Stimulated activated CD8-positive, alpha-beta memory T cell treated with anti-CD3 and anti-CD28 coated beads, Interleukin-7, amount 100 ng/mL, for 1 hour (primary cell): ENCODE measurements at regions not wholly inside any gene's neighbourhood (a gene's known extent, or its start where the extent isn't known, plus 50 kb on each side); places are given as distances from the start of the nearest gene placed in this dataset.

Experiments used
- DNase-seq, 2 donors: peaks; one replicate each; pipeline ENCODE4 v3.0.0-alpha.2; 2020; ENCODE audit warnings: low read depth in 2 of 2

- DNase-seq, result no peak
Observed at GRCh38 chr14:104356020-104356737, 217.8 kb downstream of the KIF26A start.

- DNase-seq, result no peak
Observed at GRCh38 chr14:104356738-104357688, 218.6 kb downstream of the KIF26A start.

- DNase-seq, result no peak
Observed at GRCh38 chr14:104357689-104358527, 219.5 kb downstream of the KIF26A start.

GRCh38 chr14:104358528-104359300 lies 220.3 kb downstream of the KIF26A start:
- DNase-seq, result no peak

GRCh38 chr14:104359301-104359968 lies 220.1 kb upstream of the C14orf180 start:
- DNase-seq, result no peak

- DNase-seq, result no peak
Observed at GRCh38 chr14:104359969-104360442, 219.6 kb upstream of the C14orf180 start.

GRCh38 chr14:104360501-104360900 lies 219.1 kb upstream of the C14orf180 start:
- no peak for DNase-seq

- DNase-seq, result no peak
Observed at GRCh38 chr14:104361101-104361591, 218.4 kb upstream of the C14orf180 start.

GRCh38 chr14:104361921-104362681 lies 217.5 kb upstream of the C14orf180 start:
- no peak for DNase-seq

- DNase-seq, result no peak
Observed at GRCh38 chr14:104362761-104363605, 216.6 kb upstream of the C14orf180 start.

- DNase-seq, result no peak
Observed at GRCh38 chr14:104363891-104364760, 215.4 kb upstream of the C14orf180 start.

GRCh38 chr14:104364830-104365229 lies 214.7 kb upstream of the C14orf180 start:
- DNase-seq, result no peak

- no peak for DNase-seq
Observed at GRCh38 chr14:104366931-104367865, 212.4 kb upstream of the C14orf180 start.

GRCh38 chr14:104367866-104368750 lies 211.5 kb upstream of the C14orf180 start:
- DNase-seq, result no peak

GRCh38 chr14:104368751-104369100 lies 210.8 kb upstream of the C14orf180 start:
- no peak for DNase-seq

- no peak for DNase-seq
Observed at GRCh38 chr14:104369208-104369607, 210.4 kb upstream of the C14orf180 start.
